T follicular helper cell (primary cell): ENCODE measurements at regions not wholly inside any gene's neighbourhood (a gene's known extent, or its start where the extent isn't known, plus 50 kb on each side); places are given as distances from the start of the nearest gene placed in this dataset.

Experiments
- DNase-seq: peaks from one replicate; pipeline ENCODE4 v3.0.0-alpha.2; 2020; ENCODE audit warnings: low read depth

GRCh38 chr16:66315210-66315825, 51.2 kb upstream of the CDH5 start:
- peak; percentile 16 for DNase-seq

- DNase-seq, result no peak
These were observed 55.2 kb upstream of the CDH5 start for GRCh38 chr16:66311306-66311705.

- DNase-seq, result no peak
These were observed 57.2 kb upstream of the CDH5 start for GRCh38 chr16:66309215-66309807.

- no peak for DNase-seq
These were observed 58.4 kb upstream of the CDH5 start for GRCh38 chr16:66308096-66308495.

GRCh38 chr16:66306366-66307150, 59.9 kb upstream of the CDH5 start:
- DNase-seq, result no peak

- no peak for DNase-seq
These were observed 61.5 kb upstream of the CDH5 start for GRCh38 chr16:66304961-66305360.

GRCh38 chr16:66304151-66304550, 62.3 kb upstream of the CDH5 start:
- DNase-seq, result no peak

- DNase-seq, result no peak
These were observed 66.0 kb upstream of the CDH5 start for GRCh38 chr16:66300501-66300900.

- DNase-seq, result no peak
These were observed 66.5 kb upstream of the CDH5 start for GRCh38 chr16:66300037-66300436.

- no peak for DNase-seq
These were observed 67.1 kb upstream of the CDH5 start for GRCh38 chr16:66299349-66299748.

- DNase-seq, result no peak
These were observed 67.8 kb upstream of the CDH5 start for GRCh38 chr16:66298571-66299120.

GRCh38 chr16:66298006-66298405, 68.5 kb upstream of the CDH5 start:
- no peak for DNase-seq

GRCh38 chr16:66296591-66296990, 69.9 kb upstream of the CDH5 start:
- DNase-seq, result no peak

GRCh38 chr16:66295761-66296546, 70.5 kb upstream of the CDH5 start:
- no peak for DNase-seq

GRCh38 chr16:66295213-66295612, 71.3 kb upstream of the CDH5 start:
- no peak for DNase-seq

GRCh38 chr16:66294507-66294906, 72.0 kb upstream of the CDH5 start:
- DNase-seq, result no peak

- no peak for DNase-seq
These were observed 72.6 kb upstream of the CDH5 start for GRCh38 chr16:66293932-66294331.

GRCh38 chr16:66293207-66293735, 73.2 kb upstream of the CDH5 start:
- DNase-seq, result no peak

GRCh38 chr16:66292241-66292935, 74.1 kb upstream of the CDH5 start:
- DNase-seq, result no peak

- no peak for DNase-seq
These were observed 74.7 kb upstream of the CDH5 start for GRCh38 chr16:66291833-66292232.

- no peak for DNase-seq
These were observed 76.1 kb upstream of the CDH5 start for GRCh38 chr16:66290431-66290830.
